Chondrocyte (in vitro differentiated cells): ENCODE measurements at regions not wholly inside any gene's neighbourhood (a gene's known extent, or its start where the extent isn't known, plus 50 kb on each side); places are given as distances from the start of the nearest gene placed in this dataset.
"Not testable (repeated sequence)": the region's sequence is repeated elsewhere in the genome, so short reads cannot be mapped to it uniquely, and the experiment has no call there.

Experiments
- DNase-seq: peaks from one replicate; pipeline ENCODE4 v3.0.0; 2021; ENCODE audit warnings: mixed read lengths, low spot score
- H3K27ac Mint-ChIP-seq: one replicate; pipeline ENCODE4 v1.8.0; 2021; ENCODE audit warnings: mild to moderate bottlenecking, moderate library complexity, mixed read lengths; ENCODE audit not compliant: unreplicated experiment
- H3K27me3 Mint-ChIP-seq: 2 replicates; pipeline ENCODE4 v1.8.0; 2021; ENCODE audit warnings: low read depth, mixed read lengths
- H3K36me3 Mint-ChIP-seq: 2 replicates; pipeline ENCODE4 v1.8.0; 2021; ENCODE audit warnings: low read depth, mixed read lengths
- H3K4me1 Mint-ChIP-seq: 2 replicates; pipeline ENCODE4 v1.8.0; 2021; ENCODE audit warnings: low read depth, mild to moderate bottlenecking, mixed read lengths
- H3K4me3 Mint-ChIP-seq: one replicate; pipeline ENCODE4 v1.8.0; 2021; ENCODE audit warnings: mild to moderate bottlenecking, moderate library complexity, mixed read lengths; ENCODE audit not compliant: unreplicated experiment
- H3K9me3 Mint-ChIP-seq: 2 replicates; pipeline ENCODE4 v1.8.0; 2021; ENCODE audit warnings: low read depth, mixed read lengths
- TF ChIP-seq, protein P1 (sequence below): fragments of 200-600 bp; sonication (generic); IDR thresholded peaks from 2 replicates; pipeline ENCODE4 v1.5.0; 2021; ENCODE audit warnings: antibody characterized with exemption, mild to moderate bottlenecking, moderate library complexity

DNA sequence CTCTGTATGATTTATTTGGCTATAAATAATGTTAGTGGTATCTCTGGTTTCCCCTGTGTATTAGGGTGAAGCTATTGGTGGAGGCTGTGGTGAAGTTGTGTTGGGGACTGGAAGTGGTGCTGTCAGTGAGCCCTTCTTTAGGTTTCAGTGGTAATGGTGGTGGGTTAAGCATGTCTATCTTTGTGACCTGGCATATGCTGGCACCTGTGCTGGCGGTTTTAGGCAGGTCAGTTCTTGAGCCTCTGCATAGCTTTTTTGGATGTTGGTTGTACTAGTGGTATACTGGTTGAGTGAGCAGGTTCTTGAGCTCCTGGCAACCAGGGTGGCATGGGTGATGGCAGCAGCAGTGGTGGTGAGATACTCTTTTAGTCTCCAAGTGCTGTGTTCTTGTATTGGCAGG lies 161.9 kb upstream of the CAND1 start:
- Mint-ChIP-seq H3K4me3 (no peak overlapping the region), H3K9me3 (peaks cover 22% of the 10 kb centered on the region), H3K36me3 (peaks cover 6% of the 10 kb centered on the region), H3K27me3 (peaks cover 8% of the 10 kb centered on the region), H3K27ac (no peak overlapping the region), H3K4me1 (no peaks in the 10 kb centered on the region)
- DNase-seq, result no peak
- TF ChIP-seq, protein P1, sequence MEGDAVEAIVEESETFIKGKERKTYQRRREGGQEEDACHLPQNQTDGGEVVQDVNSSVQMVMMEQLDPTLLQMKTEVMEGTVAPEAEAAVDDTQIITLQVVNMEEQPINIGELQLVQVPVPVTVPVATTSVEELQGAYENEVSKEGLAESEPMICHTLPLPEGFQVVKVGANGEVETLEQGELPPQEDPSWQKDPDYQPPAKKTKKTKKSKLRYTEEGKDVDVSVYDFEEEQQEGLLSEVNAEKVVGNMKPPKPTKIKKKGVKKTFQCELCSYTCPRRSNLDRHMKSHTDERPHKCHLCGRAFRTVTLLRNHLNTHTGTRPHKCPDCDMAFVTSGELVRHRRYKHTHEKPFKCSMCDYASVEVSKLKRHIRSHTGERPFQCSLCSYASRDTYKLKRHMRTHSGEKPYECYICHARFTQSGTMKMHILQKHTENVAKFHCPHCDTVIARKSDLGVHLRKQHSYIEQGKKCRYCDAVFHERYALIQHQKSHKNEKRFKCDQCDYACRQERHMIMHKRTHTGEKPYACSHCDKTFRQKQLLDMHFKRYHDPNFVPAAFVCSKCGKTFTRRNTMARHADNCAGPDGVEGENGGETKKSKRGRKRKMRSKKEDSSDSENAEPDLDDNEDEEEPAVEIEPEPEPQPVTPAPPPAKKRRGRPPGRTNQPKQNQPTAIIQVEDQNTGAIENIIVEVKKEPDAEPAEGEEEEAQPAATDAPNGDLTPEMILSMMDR, result no peak

DNA sequence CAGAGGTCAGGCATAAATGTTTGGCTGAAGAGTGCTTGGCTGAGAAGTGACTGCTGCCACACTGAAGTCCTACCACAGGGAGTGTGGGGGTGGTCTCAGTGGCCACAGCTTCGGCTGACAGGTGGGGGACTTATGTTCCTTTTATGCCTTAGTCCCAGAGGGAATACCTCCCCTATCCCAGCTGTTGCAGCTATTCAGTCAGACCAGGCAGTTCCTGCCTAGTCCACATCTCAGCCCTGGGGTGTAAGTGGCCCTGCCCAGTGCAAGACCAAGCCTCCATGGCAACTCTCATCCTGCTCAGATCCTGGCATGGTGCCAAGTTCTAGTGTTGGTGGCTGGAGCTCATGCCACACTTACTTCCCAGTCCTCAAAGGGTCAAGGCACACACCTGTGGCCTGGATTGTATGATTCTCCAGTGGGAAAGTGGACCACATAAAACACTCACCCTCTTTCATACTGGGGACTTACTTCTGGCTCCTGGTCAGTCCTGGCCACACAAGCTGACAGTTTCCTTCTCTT lies 161.3 kb upstream of the CAND1 start:
- TF ChIP-seq, protein P1, result no peak
- H3K27me3 Mint-ChIP-seq, result peaks cover 8% of the 10 kb centered on the region
- H3K27ac Mint-ChIP-seq, result no peak overlapping the region
- H3K4me1 Mint-ChIP-seq, result no peaks in the 10 kb centered on the region
- DNase-seq, result no peak
- H3K36me3 Mint-ChIP-seq, result peaks cover 6% of the 10 kb centered on the region
- no peak overlapping the region for H3K4me3 Mint-ChIP-seq
- peaks cover 22% of the 10 kb centered on the region for H3K9me3 Mint-ChIP-seq

DNA sequence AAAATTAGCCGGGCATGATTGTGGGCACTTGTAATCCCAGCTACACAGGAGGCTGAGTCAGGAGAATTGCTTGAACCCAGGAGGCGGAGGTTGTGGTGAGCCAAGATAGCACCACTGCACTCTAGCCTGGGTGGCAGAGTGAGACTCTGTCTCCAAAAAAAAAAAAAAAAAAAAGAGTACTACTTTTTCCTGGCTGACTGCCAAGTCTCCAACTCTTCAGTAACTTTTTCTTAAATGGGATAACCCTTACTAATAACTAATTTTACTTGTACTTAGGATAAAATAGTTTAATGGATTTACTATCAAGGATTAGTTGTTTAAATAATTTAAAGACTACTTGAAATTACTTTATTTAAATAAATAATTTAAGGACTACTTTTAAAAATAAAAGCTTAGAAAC lies 158.8 kb upstream of the CAND1 start:
- H3K27ac Mint-ChIP-seq, H3K27me3 Mint-ChIP-seq, H3K4me3 Mint-ChIP-seq, H3K4me1 Mint-ChIP-seq, DNase-seq, H3K36me3 Mint-ChIP-seq: not testable (repeated sequence)
- peaks cover 21% of the 10 kb centered on the region for H3K9me3 Mint-ChIP-seq

DNA sequence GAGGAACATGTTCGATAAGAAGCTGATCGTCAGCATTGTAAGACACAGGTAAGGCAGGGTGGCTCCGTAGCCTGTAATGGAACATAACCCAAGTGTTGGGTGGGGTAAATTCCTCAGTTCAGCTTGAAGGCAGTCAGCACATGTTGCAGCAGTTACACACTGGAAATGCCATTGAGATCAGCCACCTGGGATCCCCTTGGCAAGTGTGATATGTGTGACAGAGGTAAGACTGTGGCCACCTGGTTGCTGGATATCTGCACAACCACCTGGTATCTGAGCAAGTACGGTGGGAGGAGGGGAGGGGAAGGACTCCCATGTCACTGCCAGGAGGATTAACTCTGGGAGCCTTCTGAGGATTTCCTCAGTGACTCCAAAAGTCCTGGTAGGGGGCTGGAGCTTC lies 158.0 kb upstream of the CAND1 start:
- H3K36me3 Mint-ChIP-seq, result peaks cover 6% of the 10 kb centered on the region
- peaks cover 6% of the 10 kb centered on the region for H3K27me3 Mint-ChIP-seq

DNA sequence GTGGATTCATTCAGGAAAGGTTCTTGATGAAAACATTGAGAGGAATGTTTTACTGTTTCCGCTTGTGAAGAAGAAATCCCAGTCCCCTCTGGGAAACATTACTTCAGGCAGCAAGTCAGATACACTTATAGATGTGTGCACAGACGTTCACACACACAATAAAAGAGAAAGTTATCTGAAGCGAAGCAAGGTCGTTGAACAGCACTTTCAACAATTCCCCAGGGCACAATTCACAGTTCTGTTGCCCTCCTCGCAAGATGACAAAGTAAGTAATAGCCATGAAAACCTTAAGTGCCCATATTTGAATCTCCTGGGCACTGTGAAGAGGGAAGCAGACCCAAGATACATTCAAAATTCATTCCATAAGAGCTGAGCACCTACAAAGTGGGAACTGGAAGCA lies 156.6 kb upstream of the CAND1 start:
- no peaks in the 10 kb centered on the region for H3K36me3 Mint-ChIP-seq
- TF ChIP-seq, protein P1, result no peak
- no peak overlapping the region for H3K4me3 Mint-ChIP-seq
- peaks cover 4% of the 10 kb centered on the region for H3K27me3 Mint-ChIP-seq
- no peaks in the 10 kb centered on the region for H3K9me3 Mint-ChIP-seq
- no peak for DNase-seq
- no peak overlapping the region for H3K27ac Mint-ChIP-seq
- no peaks in the 10 kb centered on the region for H3K4me1 Mint-ChIP-seq

More for the DNA sequence above, 158.0 kb upstream of the CAND1 start:
- no peak for DNase-seq
- Mint-ChIP-seq H3K4me3 (no peak overlapping the region), H3K27ac (no peak overlapping the region), H3K9me3 (peaks cover 13% of the 10 kb centered on the region), H3K4me1 (no peaks in the 10 kb centered on the region)
- TF ChIP-seq, protein P1, result no peak

DNA sequence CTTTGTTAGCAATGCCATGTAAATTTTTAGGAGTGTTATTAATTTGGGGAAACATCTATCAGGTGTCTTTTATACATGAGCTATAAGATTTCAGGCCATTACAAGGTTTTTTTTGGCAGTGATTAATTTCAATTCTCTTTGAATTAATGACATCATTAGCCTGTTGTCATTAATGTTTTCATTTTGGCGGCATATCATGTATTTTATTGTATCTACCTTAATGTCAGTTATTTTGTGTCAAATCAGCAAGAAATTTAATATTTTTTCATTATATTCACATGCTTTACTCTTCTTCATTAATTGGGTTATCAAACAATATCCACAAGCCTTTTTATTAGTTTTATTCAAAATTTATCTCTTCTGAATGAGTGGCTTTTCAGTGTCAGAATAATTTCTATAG lies 153.0 kb upstream of the CAND1 start:
- H3K27ac Mint-ChIP-seq, result no peak overlapping the region
- H3K36me3 Mint-ChIP-seq, result no peaks in the 10 kb centered on the region
- TF ChIP-seq, protein P1, result no peak
- no peaks in the 10 kb centered on the region for H3K4me1 Mint-ChIP-seq
- no peak for DNase-seq
- H3K4me3 Mint-ChIP-seq, result no peak overlapping the region
- H3K9me3 Mint-ChIP-seq, result no peaks in the 10 kb centered on the region
- peaks cover 19% of the 10 kb centered on the region for H3K27me3 Mint-ChIP-seq
